ENCODE measurements at regions not wholly inside any gene's neighbourhood (a gene's known extent, or its start where the extent isn't known, plus 50 kb on each side); places are given as distances from the start of the nearest gene placed in this dataset.

- intact Hi-C loops (cut with DNase I), result no loop called here
- ATAC-seq (no peak), DNase-seq (no peak)
These were observed 58.9 kb downstream of the DIRAS3 start for GRCh38 chr1:67991546-67991945.

GRCh38 chr1:67988066-67988465 is 62.4 kb downstream of the DIRAS3 start:
- ATAC-seq, result no peak
- intact Hi-C loops (cut with DNase I), result no loop called here
- DNase-seq, result no peak

DNA sequence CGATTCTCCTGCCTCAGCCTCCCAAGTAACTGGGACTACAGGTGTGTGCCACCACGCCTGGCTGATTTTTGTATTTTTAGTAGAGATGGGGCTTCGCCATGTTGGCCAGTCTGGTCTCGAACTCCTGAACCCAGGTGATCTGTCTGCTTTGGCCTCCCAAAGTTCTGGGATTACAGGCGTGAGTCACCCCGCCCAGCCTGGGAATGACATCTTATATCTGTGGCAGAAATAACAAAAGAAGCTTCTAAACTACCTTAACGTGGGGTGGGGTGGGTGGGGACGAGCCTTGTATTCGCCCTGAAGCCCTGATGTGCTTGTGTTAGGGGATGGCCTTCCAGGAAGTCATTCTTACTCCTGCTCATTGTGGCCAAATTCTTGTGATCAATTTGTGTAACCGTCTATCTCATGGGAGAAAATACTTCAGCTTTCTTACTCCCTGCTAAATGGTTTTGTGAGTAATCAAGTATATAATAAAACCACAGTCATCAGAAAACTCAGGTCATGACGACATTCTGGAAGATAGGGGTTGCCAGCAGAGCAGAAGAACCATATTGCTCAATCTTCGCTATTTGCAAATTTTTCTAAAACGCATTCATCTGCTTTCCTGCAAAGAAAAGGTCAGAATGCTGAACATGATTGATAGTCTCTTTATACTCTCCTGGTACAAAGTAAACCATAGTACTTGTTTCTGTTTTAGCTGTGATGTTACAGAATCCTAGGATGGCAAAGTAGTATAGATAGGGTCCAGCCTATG is 63.2 kb downstream of the DIRAS3 start:
- intact Hi-C loops (cut with DNase I), result no loop called here
- DNase-seq (no peak), ATAC-seq (peak; percentile 23 to 84)

- peak; percentile 47 to 81 for ATAC-seq
- DNase-seq, result no peak
- intact Hi-C loops (cut with DNase I), result no loop called here
These were observed 66.6 kb downstream of the DIRAS3 start for GRCh38 chr1:67983867-67984266.

- ATAC-seq, result no peak
- DNase-seq, result no peak
- intact Hi-C loops (cut with DNase I), result no loop called here
These were observed 70.4 kb downstream of the DIRAS3 start for GRCh38 chr1:67980028-67980427.

DNA sequence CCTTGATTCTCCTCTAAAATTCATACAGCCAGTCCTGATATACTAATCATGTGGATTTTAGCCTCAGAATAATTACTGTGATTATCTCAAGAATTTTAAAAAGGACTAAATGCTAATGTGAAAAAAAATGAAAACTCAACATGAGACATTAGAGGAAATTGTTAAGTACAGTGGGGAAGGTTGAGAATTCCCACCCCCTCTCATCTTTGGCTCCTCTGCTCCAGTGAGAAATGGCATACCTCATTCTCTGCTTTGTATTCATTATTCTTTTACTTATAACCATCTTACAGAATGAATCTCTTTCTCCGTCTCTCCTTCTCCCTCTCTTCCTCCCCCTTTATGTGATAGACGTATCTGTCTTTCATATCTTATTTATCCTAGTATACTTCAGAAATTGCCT is 70.9 kb downstream of the DIRAS3 start:
- intact Hi-C loops (cut with DNase I), result no loop called here
- ATAC-seq, result no peak
- no peak for DNase-seq

GRCh38 chr1:67978890-67979516 is 71.4 kb downstream of the DIRAS3 start:
- DNase-seq (no peak), ATAC-seq (no peak)
- intact Hi-C loops (cut with DNase I), result no loop called here

DNA sequence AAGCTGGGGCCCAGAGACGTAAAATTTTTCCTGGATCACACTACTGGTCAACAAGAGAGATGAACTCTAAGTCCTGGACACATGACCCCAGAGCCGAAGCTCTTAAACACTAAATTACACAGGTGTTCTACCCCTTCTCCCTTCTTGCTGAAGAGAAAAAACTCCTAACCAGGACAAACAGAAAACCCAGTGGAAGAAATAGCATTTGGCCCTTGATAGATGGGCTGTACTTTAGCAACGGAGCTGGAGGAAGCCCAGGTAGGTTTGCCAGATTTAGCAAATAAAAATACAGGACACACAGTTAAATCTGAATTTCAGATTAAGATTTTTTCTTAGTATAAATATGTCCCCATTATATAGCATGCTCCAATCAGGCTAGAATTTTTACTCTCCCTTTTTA is 72.7 kb downstream of the DIRAS3 start:
- DNase-seq, result no peak

DNA sequence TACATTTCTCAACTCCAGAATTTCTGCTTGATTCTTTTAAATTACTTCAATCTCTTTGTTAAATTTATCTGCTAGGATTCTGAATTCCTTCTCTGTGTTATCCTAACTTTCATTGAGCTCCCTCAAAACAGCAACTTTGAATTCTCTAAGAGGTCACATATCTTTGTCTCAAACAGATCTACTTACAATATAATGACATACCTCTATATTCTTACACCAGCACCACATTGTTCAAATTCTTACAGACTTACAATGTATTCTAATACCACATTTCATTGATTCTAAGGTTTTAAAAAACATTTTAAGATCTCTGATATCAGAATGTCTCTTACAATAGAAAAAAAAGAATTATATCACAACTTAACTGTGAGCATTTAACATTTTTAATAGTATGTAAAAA is 77.4 kb downstream of the DIRAS3 start:
- DNase-seq, result no peak
- no peak for ATAC-seq
- intact Hi-C loops (cut with DNase I), result no loop called here

More for the DNA sequence above, 72.7 kb downstream of the DIRAS3 start:
- no peak for ATAC-seq
- intact Hi-C loops (cut with DNase I), result no loop called here

DNA sequence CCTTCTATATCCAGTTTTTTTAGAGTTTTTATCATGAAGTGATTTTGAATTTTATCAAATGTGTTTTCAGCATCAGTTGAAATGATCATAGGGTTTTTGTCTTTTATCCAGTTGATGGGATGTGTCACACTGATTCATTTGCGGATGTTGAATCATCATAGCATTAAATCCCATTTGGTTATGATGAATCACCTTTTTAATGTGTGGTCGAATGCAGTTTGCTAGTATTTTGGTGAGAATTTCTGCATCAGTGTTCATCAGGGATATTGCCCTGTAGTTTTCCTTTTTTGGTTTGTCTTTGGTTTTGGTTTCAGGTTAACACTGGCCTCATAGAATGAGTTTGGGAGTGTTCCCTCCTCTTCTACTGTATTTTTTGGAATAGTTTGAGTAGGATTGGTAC is 80.3 kb downstream of the DIRAS3 start:
- ATAC-seq (no peak), DNase-seq (no peak)
- intact Hi-C loops (cut with DNase I), result no loop called here

DNA sequence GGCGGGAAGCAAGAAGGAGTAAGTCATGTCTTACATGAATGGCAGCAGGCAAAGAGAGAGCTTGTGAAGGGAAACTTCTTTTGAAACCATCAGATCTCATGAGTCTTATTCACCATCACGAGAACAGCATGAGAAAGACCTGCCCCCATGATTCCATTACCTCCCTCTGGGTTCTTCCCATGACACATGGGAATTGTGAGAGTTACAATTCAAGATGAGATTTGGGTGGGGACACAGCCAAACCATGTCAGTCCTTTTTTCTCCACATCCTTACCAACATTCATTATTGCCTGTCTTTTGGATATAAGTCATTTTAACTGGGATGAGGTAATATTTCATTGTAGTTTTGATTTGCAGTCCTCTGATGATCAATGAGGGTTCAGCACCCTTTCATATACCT is 81.0 kb downstream of the DIRAS3 start:
- DNase-seq (no peak), ATAC-seq (no peak)
- intact Hi-C loops (cut with DNase I), result no loop called here

- intact Hi-C loops (cut with DNase I), result no loop called here
- ATAC-seq (no peak), DNase-seq (no peak)
These were observed 83.8 kb downstream of the DIRAS3 start for GRCh38 chr1:67966666-67967009.

GRCh38 chr1:67965995-67966665 is 84.3 kb downstream of the DIRAS3 start:
- DNase-seq (no peak), ATAC-seq (no peak)
- intact Hi-C loops (cut with DNase I), result no loop called here

- ATAC-seq (no peak), DNase-seq (no peak)
- intact Hi-C loops (cut with DNase I), result no loop called here
These were observed 87.2 kb downstream of the DIRAS3 start for GRCh38 chr1:67963263-67963662.

- no peak for ATAC-seq
- intact Hi-C loops (cut with DNase I), result no loop called here
These were observed 89.7 kb downstream of the DIRAS3 start for GRCh38 chr1:67960766-67961165.

GRCh38 chr1:67958472-67958871 is 92.0 kb downstream of the DIRAS3 start:
- ATAC-seq (no peak), DNase-seq (no peak)
- intact Hi-C loops (cut with DNase I), result no loop called here

More at GRCh38 chr1:67960766-67961165, 89.7 kb downstream of the DIRAS3 start:
- DNase-seq, result no peak

GRCh38 chr1:67957066-67957465 is 93.4 kb downstream of the DIRAS3 start:
- no peak for DNase-seq
- intact Hi-C loops (cut with DNase I), result no loop called here
- ATAC-seq, result peak; percentile 67 to 71

DNA sequence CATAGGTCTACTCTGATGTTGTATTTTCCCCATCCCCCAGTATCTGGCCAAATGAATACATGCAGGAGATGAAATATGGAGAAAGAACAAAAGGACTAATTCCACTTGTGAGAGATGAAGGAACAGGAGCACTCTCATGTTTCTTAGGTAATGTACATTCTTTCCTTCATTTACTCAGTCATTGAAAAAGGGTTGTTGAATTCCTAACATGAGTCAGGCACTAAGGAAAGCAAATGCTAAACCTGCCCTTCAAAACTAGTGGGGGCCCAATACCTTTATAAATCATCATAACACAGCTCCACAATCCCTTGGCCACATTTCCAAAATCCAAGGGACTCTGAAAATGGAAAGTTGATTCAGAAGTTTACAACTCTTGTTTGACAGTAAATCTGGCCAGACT is 94.3 kb downstream of the DIRAS3 start:
- intact Hi-C loops (cut with DNase I), result no loop called here
- DNase-seq (no peak), ATAC-seq (no peak)

DNA sequence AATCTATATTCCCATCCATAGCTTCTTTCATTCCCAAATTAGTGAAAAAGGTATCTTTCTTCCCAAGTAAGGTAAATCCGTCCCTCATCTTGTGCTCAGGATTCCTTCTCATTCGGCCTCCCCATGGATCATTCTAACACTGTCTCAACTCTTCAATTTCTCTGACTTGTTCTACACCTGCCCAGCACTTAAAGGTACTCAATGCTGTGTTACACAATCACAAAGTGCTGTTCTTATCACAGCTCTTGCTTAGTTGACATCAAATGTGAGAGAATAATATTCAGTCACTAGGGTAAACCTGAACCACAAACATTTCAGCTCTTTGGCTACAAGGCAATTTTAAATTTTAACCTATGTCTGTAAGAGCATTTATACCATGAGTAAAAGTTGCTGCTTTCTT is 94.8 kb downstream of the DIRAS3 start:
- no peak for ATAC-seq
- no peak for DNase-seq
- intact Hi-C loops (cut with DNase I), result no loop called here

GRCh38 chr1:67953301-67953700 is 97.1 kb downstream of the DIRAS3 start:
- intact Hi-C loops (cut with DNase I), result no loop called here
- ATAC-seq (no peak), DNase-seq (no peak)

DNA sequence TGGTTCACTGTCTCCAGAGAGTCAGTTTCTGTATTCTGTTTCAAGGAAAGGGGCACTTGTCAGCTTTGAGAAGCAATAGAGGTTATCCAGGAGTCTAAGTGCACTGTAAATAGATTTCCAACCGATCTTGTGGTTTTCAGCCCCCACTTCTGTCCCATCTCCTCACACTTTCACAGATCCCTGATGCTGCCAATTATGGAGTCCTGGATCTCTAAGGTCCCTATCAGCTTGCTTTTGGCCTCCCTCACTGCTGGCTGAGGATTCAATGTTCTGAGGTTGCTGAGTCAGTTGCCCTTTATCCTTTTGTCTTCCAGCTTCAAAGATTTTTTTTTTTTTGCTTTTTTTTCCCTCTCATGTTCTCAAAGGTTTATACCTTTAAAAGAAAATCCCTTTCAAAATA is 98.4 kb downstream of the DIRAS3 start:
- peak; percentile 87 to 92 for ATAC-seq
- DNase-seq, result no peak
- intact Hi-C loops (cut with DNase I), result no loop called here
